Epithelial cell of proximal tubule (primary cell): ENCODE measurements at regions not wholly inside any gene's neighbourhood (a gene's known extent, or its start where the extent isn't known, plus 50 kb on each side); places are given as distances from the start of the nearest gene placed in this dataset.

ENCODE experiments used
- DNase-seq: peaks from one replicate; pipeline ENCODE4 v3.0.0-alpha.2; 2011; ENCODE audit warnings: low read depth
- H3K4me3 ChIP-seq: 2 replicates; pipeline ENCODE4 v1.5.1; 2011; ENCODE audit warnings: low read depth, mild to moderate bottlenecking, low read length
- TF ChIP-seq, protein P1 (sequence below): conservative IDR thresholded peaks from 2 replicates; pipeline ENCODE4 v1.5.1; 2012; ENCODE audit warnings: low read depth, mild to moderate bottlenecking, low read length

DNA sequence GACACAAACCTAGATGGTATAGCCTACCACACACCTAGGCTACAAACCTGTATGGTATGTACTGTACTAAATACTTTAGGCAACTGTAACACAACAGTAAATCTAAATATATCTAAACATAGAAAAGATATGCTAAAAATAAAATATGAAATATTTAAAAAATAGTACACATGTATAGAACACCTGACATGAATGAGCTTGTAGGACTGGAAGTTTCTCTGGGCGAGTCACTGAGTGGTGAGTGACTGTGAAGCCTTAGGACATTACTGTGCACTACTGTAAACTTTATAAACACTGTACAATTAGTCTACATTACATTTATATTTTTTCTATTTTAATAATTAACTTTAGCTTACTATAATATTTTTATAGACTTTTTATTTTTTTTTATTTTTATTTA, 1301.3 kb downstream of the FAM181B start:
- no peak for DNase-seq
- H3K4me3 ChIP-seq: no peak overlapping the region
- TF ChIP-seq, protein P1, sequence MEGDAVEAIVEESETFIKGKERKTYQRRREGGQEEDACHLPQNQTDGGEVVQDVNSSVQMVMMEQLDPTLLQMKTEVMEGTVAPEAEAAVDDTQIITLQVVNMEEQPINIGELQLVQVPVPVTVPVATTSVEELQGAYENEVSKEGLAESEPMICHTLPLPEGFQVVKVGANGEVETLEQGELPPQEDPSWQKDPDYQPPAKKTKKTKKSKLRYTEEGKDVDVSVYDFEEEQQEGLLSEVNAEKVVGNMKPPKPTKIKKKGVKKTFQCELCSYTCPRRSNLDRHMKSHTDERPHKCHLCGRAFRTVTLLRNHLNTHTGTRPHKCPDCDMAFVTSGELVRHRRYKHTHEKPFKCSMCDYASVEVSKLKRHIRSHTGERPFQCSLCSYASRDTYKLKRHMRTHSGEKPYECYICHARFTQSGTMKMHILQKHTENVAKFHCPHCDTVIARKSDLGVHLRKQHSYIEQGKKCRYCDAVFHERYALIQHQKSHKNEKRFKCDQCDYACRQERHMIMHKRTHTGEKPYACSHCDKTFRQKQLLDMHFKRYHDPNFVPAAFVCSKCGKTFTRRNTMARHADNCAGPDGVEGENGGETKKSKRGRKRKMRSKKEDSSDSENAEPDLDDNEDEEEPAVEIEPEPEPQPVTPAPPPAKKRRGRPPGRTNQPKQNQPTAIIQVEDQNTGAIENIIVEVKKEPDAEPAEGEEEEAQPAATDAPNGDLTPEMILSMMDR: no peak

DNA sequence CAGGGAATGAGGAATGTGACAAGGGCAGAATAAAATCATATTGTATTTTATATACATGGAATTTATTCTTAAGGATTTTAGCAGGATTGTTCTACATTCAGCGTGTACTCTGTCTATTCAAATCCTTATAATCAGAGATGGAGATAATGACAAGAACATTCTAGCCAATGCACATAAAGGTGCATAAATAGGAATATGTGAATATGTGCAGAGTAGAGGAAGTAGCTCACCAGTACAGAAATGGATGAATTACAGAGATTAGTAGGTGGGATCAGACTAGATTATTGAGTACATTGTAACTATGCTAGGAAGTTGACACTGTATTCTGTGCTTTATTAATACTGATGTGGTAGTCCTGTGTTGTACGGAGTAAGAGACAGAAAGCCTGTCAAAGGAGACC, 1308.8 kb downstream of the FAM181B start:
- TF ChIP-seq, protein P1: no peak
- no peak for DNase-seq
- H3K4me3 ChIP-seq: no peak overlapping the region

DNA sequence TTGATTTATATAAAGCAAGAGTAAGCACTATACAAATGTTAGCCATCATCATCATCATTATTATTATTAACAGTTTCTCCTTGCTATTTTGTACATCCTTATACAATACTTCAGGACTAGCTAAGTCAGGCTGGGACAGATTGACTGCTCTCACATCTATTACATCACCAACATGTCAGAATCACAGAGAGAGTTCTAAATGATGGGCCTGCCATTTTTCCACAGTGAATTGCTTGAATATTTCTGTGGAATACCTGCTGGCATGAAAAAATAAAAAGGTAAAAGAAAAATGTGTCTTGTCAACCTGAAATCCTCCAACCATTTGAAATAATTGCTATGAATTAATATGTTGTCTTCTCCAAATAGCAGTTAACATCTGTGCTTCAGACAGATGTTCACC, 1311.3 kb downstream of the FAM181B start:
- TF ChIP-seq, protein P1: no peak
- H3K4me3 ChIP-seq: no peak overlapping the region
- no peak for DNase-seq

DNA sequence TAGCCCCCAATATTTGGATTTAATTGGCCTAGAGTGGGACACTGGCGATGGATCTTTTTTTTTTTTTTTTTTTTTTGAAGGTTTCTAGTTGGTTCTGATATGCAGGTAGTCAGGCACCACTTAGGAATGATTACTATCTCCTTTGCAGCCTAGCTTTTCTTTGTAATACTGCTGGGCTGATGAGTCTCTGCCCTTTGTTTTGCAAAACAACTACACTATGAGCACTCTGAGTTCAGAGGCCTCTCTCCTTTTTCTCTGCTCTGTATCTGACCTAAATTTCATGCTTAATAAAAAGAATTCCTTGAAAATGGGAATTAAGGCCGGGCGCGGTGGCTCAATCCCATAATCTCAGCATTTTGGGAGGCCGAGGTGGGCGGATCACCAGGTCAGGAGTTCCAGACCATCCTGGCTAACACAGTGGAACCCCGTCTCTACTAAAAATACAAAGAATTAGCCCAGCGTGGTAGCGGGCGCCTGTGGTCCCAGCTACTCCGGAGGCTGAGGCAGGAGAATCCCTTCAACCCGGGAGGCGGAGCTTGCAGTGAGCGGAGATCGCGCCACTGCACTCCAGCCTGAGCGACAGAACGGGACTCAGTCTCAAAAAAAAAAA, 1312.3 kb downstream of the FAM181B start:
- TF ChIP-seq, protein P1: no peak
- H3K4me3 ChIP-seq: no peak overlapping the region
- DNase-seq: no peak

DNA sequence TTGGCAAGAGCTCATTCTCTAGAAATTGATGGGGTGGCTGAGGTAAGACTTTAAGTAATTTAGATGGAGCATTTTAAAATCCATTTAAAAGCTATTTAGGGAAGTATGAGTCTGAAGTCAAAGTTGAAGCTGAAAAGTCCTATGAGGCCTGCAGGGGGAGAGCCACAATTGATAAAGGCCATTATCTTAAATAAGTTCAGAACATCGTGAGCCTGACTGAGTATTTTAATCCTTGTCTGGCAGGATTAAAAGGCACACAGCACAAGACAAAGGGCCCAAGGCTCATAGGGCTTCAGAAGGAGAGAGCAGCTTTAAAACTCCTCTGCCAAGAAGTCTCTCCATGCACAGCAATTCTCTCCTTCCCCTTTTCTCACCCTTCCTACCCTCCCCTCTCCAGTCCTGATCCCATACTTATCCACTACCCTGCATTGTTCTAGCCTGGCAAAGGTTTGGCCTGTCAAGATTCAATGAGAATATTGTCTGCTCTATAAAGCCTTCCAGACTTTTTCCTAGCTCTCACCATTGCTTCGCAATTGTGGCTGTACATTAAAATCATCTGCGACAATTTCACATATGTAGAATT, 1312.9 kb downstream of the FAM181B start:
- H3K4me3 ChIP-seq: no peak overlapping the region
- TF ChIP-seq, protein P1: no peak

DNA sequence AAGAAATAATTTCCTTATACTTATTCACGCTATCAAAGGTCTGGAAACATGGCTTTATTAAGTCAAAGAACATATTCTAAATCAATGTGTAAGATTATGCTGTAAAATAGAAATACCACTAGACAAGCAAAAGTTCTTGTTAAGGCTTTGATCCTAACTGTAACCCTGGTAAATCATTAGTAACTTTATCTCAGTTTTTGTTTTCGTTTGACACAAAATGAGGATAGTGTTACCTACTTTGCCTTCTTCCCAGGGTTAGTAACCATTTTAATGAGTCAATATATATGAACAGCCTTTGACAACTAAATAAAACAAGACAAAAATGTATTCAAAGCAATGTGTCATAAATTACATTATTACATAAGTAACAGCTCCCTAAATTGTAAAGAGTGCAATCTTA, 1336.3 kb downstream of the FAM181B start:
- no peak for DNase-seq
- no peak overlapping the region for H3K4me3 ChIP-seq
- TF ChIP-seq, protein P1: no peak

More for the DNA sequence above, 1312.9 kb downstream of the FAM181B start:
- no peak for DNase-seq

DNA sequence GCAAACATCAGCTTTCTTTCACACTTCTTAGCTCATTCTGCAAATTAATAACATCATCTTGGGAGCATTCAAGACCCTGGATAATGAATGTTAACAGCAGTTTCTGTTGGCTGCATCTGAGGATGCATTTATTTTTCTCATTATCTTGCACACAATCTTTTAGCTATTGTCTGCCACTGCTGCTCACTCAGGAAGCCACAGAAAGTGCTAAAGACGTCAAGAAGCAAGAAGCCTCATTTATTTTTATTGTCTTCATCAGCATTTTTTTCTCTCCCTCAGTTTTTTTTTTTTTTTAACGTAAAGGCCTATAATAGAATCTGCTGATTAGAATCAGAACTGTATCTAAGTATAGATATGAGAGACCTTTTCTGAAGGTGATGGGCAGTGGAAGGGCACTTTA, 1339.4 kb downstream of the FAM181B start:
- no peak overlapping the region for H3K4me3 ChIP-seq
- TF ChIP-seq, protein P1: no peak
- DNase-seq: no peak
